ENCODE measurements at regions not wholly inside any gene's neighbourhood (a gene's known extent, or its start where the extent isn't known, plus 50 kb on each side); places are given as distances from the start of the nearest gene placed in this dataset.

GRCh38 chr3:44109771-44110361 is 131.8 kb upstream of the TOPAZ1 start:
- Histone ChIP-seq H3K27me3 (ENCODE audit: control insufficient read depth, insufficient read depth, low read length) (no peaks in the 10 kb centered on the region), H3K9ac (ENCODE audit: low read depth, low read length) (no peak overlapping the region), H3K27ac (ENCODE audit: low read depth, low read length) (no peak overlapping the region), H3K4me1 (ENCODE audit: control insufficient read depth, insufficient read depth, low read length) (no peaks in the 10 kb centered on the region; the same call in 1 of the 2 replicates), H3K4me3 (ENCODE audit: low read depth, low read length) (no peak overlapping the region), H3K9me3 (ENCODE audit: control insufficient read depth, insufficient read depth, low read length) (no peaks in the 10 kb centered on the region), H3K36me3 (ENCODE audit: control insufficient read depth, insufficient read depth, low read length) (peaks cover 5% of the 10 kb centered on the region; the same call in 1 of the 2 replicates)

GRCh38 chr3:44110648-44111047 is 131.0 kb upstream of the TOPAZ1 start:
- Histone ChIP-seq H3K27me3 (ENCODE audit: control insufficient read depth, insufficient read depth, low read length) (no peaks in the 10 kb centered on the region), H3K9me3 (ENCODE audit: control insufficient read depth, insufficient read depth, low read length) (no peaks in the 10 kb centered on the region), H3K27ac (ENCODE audit: low read depth, low read length) (no peak overlapping the region), H3K36me3 (ENCODE audit: control insufficient read depth, insufficient read depth, low read length) (peaks cover 7% of the 10 kb centered on the region; the same call in 1 of the 2 replicates), H3K4me1 (ENCODE audit: control insufficient read depth, insufficient read depth, low read length) (no peaks in the 10 kb centered on the region; the same call in 1 of the 2 replicates), H3K4me3 (ENCODE audit: low read depth, low read length) (no peak overlapping the region), H3K9ac (ENCODE audit: low read depth, low read length) (no peak overlapping the region)

- no peaks in the 10 kb centered on the region for H3K27me3 ChIP-seq (ENCODE audit: control insufficient read depth, insufficient read depth, low read length)
- H3K27ac ChIP-seq (ENCODE audit: low read depth, low read length): no peak overlapping the region
- H3K4me1 ChIP-seq (ENCODE audit: control insufficient read depth, insufficient read depth, low read length): no peaks in the 10 kb centered on the region
- no peak overlapping the region for H3K4me3 ChIP-seq (ENCODE audit: low read depth, low read length)
- no peak overlapping the region for H3K9ac ChIP-seq (ENCODE audit: low read depth, low read length)
- H3K36me3 ChIP-seq (ENCODE audit: control insufficient read depth, insufficient read depth, low read length): peaks cover 7% of the 10 kb centered on the region; the same call in 1 of the 2 replicates
- H3K9me3 ChIP-seq (ENCODE audit: control insufficient read depth, insufficient read depth, low read length): no peaks in the 10 kb centered on the region
Observed at GRCh38 chr3:44111482-44111881, 130.2 kb upstream of the TOPAZ1 start.

DNA sequence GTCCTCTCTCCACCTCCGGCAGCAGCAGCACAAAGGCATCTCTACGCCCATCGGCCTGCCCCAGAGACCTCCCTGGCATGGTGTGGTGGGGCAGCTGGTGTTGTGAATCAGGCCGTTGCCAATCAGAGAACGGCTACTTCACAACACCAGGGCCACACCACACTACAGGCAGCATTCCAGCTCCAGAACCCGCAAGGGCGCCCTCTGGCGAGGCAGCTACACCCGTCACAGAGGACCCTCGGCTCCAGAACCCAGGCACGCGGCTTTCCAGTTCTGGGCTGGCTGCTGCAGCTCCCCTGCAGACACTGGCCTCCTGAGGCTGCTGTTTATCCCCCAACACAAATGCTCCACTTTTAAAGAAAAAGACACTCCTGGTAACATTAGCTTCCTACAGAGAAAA is 127.5 kb upstream of the TOPAZ1 start:
- no peaks in the 10 kb centered on the region for H3K27me3 ChIP-seq (ENCODE audit: control insufficient read depth, insufficient read depth, low read length)

GRCh38 chr3:44117239-44117638 is 124.4 kb upstream of the TOPAZ1 start:
- Histone ChIP-seq H3K4me3 (ENCODE audit: low read depth, low read length) (no peak overlapping the region), H3K36me3 (ENCODE audit: control insufficient read depth, insufficient read depth, low read length) (peaks cover 7% of the 10 kb centered on the region; the same call in 1 of the 2 replicates), H3K4me1 (ENCODE audit: control insufficient read depth, insufficient read depth, low read length) (peaks cover 19% of the 10 kb centered on the region; the same call in 1 of the 2 replicates), H3K9ac (ENCODE audit: low read depth, low read length) (no peak overlapping the region), H3K27ac (ENCODE audit: low read depth, low read length) (no peak overlapping the region), H3K9me3 (ENCODE audit: control insufficient read depth, insufficient read depth, low read length) (no peaks in the 10 kb centered on the region), H3K27me3 (ENCODE audit: control insufficient read depth, insufficient read depth, low read length) (no peaks in the 10 kb centered on the region)

More for the DNA sequence above, 127.5 kb upstream of the TOPAZ1 start:
- Histone ChIP-seq H3K4me1 (ENCODE audit: control insufficient read depth, insufficient read depth, low read length) (0 out of 2 replicates have a peak, but pooled peaks cover 9% of the 10 kb centered on the region), H3K4me3 (ENCODE audit: low read depth, low read length) (no peak overlapping the region), H3K9ac (ENCODE audit: low read depth, low read length) (no peak overlapping the region), H3K36me3 (ENCODE audit: control insufficient read depth, insufficient read depth, low read length) (peaks cover 7% of the 10 kb centered on the region; the same call in 1 of the 2 replicates), H3K9me3 (ENCODE audit: control insufficient read depth, insufficient read depth, low read length) (no peaks in the 10 kb centered on the region), H3K27ac (ENCODE audit: low read depth, low read length) (no peak overlapping the region)

DNA sequence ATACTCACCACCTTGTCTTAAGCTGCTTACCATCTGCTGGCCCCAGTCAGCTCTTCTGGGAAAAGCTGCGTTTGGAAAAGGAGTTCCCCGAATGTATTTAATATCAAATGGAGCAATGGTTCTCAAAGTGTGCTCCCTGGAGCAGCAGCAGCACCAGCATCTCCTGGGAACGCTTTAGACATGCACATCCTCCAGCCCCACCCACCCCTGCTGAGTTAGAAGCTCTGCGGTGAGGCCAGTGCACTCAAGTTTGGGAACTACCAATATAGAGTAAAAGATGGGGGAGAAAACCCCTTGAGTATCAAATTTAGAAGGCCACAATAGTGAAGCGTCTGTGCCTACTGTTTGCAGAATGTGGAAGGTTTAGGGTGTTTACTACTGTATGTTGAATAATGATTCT is 124.0 kb upstream of the TOPAZ1 start:
- Histone ChIP-seq H3K9me3 (ENCODE audit: control insufficient read depth, insufficient read depth, low read length) (no peaks in the 10 kb centered on the region), H3K9ac (ENCODE audit: low read depth, low read length) (no peak overlapping the region), H3K27me3 (ENCODE audit: control insufficient read depth, insufficient read depth, low read length) (no peaks in the 10 kb centered on the region), H3K4me1 (ENCODE audit: control insufficient read depth, insufficient read depth, low read length) (peaks cover 19% of the 10 kb centered on the region; the same call in 1 of the 2 replicates), H3K27ac (ENCODE audit: low read depth, low read length) (no peak overlapping the region), H3K36me3 (ENCODE audit: control insufficient read depth, insufficient read depth, low read length) (peaks cover 7% of the 10 kb centered on the region; the same call in 1 of the 2 replicates), H3K4me3 (ENCODE audit: low read depth, low read length) (no peak overlapping the region)

- no peak overlapping the region for H3K9ac ChIP-seq (ENCODE audit: low read depth, low read length)
- no peaks in the 10 kb centered on the region for H3K9me3 ChIP-seq (ENCODE audit: control insufficient read depth, insufficient read depth, low read length)
- peak overlapping the region; percentile 38 for H3K27ac ChIP-seq (ENCODE audit: low read depth, low read length)
- peaks cover 12% of the 10 kb centered on the region; the same call in 1 of the 2 replicates for H3K27me3 ChIP-seq (ENCODE audit: control insufficient read depth, insufficient read depth, low read length)
- H3K4me3 ChIP-seq (ENCODE audit: low read depth, low read length): no peak overlapping the region
- H3K4me1 ChIP-seq (ENCODE audit: control insufficient read depth, insufficient read depth, low read length): peaks cover 19% of the 10 kb centered on the region; the same call in 1 of the 2 replicates
- no peaks in the 10 kb centered on the region for H3K36me3 ChIP-seq (ENCODE audit: control insufficient read depth, insufficient read depth, low read length)
Observed at GRCh38 chr3:44120721-44121582, 120.7 kb upstream of the TOPAZ1 start.

DNA sequence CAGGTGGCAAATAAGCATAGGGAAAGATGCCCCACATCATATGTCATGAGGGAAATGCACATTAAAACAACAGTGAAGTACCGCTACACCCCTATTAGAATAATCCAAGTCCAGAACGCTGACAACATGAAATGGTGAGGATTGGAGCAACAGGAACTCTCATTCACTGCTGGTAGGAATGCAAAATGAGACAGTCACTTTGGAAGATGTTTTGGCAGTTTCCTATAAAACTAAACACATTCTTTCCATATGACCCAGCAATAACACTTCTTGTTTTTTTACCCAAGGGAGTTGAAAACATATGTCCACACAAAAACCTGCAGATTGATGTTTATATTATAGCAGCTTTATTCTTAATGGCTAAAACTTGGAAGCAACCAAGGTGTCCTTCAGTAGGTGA is 116.4 kb upstream of the TOPAZ1 start:
- Histone ChIP-seq H3K36me3 (ENCODE audit: control insufficient read depth, insufficient read depth, low read length) (no peaks in the 10 kb centered on the region), H3K9me3 (ENCODE audit: control insufficient read depth, insufficient read depth, low read length) (no peaks in the 10 kb centered on the region), H3K4me3 (ENCODE audit: low read depth, low read length) (no peak overlapping the region), H3K9ac (ENCODE audit: low read depth, low read length) (no peak overlapping the region), H3K27me3 (ENCODE audit: control insufficient read depth, insufficient read depth, low read length) (peaks cover 19% of the 10 kb centered on the region; the same call in 1 of the 2 replicates), H3K27ac (ENCODE audit: low read depth, low read length) (no peak overlapping the region), H3K4me1 (ENCODE audit: control insufficient read depth, insufficient read depth, low read length) (peaks cover 18% of the 10 kb centered on the region)

GRCh38 chr3:44125882-44126281 is 115.8 kb upstream of the TOPAZ1 start:
- Histone ChIP-seq H3K27me3 (ENCODE audit: control insufficient read depth, insufficient read depth, low read length) (peaks cover 19% of the 10 kb centered on the region; the same call in 1 of the 2 replicates), H3K9me3 (ENCODE audit: control insufficient read depth, insufficient read depth, low read length) (no peaks in the 10 kb centered on the region), H3K36me3 (ENCODE audit: control insufficient read depth, insufficient read depth, low read length) (no peaks in the 10 kb centered on the region), H3K4me1 (ENCODE audit: control insufficient read depth, insufficient read depth, low read length) (peaks cover 16% of the 10 kb centered on the region), H3K9ac (ENCODE audit: low read depth, low read length) (no peak overlapping the region), H3K4me3 (ENCODE audit: low read depth, low read length) (no peak overlapping the region), H3K27ac (ENCODE audit: low read depth, low read length) (no peak overlapping the region)

GRCh38 chr3:44128057-44128775 is 113.5 kb upstream of the TOPAZ1 start:
- Histone ChIP-seq H3K9me3 (ENCODE audit: control insufficient read depth, insufficient read depth, low read length) (no peaks in the 10 kb centered on the region), H3K9ac (ENCODE audit: low read depth, low read length) (no peak overlapping the region), H3K36me3 (ENCODE audit: control insufficient read depth, insufficient read depth, low read length) (no peaks in the 10 kb centered on the region), H3K4me3 (ENCODE audit: low read depth, low read length) (no peak overlapping the region), H3K27me3 (ENCODE audit: control insufficient read depth, insufficient read depth, low read length) (peaks cover 26% of the 10 kb centered on the region; the same call in 1 of the 2 replicates), H3K27ac (ENCODE audit: low read depth, low read length) (no peak overlapping the region), H3K4me1 (ENCODE audit: control insufficient read depth, insufficient read depth, low read length) (peaks cover 9% of the 10 kb centered on the region)
